Caki2 (cell line): ENCODE measurements at regions not wholly inside any gene's neighbourhood (a gene's known extent, or its start where the extent isn't known, plus 50 kb on each side); places are given as distances from the start of the nearest gene placed in this dataset.

Source experiments
- DNase-seq: peaks from one replicate; pipeline ENCODE4 v3.0.0-alpha.2; 2015; ENCODE audit warnings: low read depth
- in situ Hi-C: cut with HindIII; loops from 2 replicates; pipeline ENCODE4 v1.10.0; 2016; ENCODE audit warnings: low sequenced_read_pairs, low pct_unique_long_range_greater_than_20kb, mixed read lengths

DNA sequence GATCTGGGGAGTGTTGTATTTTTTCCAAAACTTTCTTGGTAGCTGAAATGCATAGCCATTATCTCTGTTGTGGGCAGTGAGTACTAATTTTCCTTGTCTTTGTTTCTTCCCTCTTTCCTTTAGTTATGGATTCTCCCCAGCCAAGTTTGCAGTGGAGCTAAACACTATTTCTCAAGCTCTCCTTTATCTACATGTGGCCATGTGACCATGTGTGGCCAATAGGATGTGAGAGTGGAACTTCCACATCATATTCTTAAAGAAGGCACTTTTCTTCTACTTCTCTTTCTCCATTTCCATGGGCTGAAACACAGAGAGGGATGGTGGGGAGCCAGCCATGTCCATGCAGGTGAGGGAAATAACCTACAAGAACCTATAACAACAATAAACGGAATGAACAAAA is 230.8 kb downstream of the CTH start:
- no peak for DNase-seq
- in situ Hi-C loops, result no loop called here

GRCh38 chr1:70656361-70656760 is 245.3 kb downstream of the CTH start:
- in situ Hi-C loops, result no loop called here
- no peak for DNase-seq

- in situ Hi-C loops, result no loop called here
- DNase-seq, result no peak
Measured at GRCh38 chr1:70659891-70660290, 248.8 kb downstream of the CTH start.

DNA sequence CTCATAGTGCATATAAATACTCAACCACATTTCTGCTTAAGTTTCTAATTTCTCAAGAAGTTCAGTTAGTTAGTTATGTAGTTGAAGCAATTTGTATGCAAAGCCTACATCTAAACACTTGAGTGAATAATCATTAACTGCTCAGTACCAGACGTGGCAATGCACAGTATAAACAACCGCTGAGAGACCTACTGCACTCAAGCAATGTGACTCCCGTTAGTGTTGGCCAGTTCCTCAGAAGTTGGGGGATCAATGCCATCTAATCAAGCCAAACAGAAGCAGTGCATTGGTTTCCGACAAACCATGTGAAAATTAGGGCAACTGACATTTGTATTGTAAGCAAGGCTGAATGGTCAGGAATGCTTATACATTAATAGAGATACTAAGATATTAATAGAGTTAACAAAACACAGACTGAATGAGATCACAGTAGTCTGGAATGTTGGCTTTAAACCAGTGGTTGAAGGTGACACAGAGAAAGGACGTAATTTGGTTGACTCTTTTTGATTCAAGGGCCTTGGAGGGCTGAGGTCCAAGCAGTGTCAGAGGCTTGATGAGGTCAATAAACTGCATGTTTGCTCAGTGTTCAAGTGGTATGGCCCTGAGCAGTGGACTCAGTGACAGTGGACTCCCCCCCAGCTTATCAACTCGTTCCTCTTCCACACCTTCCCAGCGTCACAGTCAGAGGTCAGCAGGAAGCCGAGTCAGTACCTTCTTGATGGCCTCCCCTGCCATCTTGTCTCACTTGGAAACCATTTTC is 255.5 kb downstream of the CTH start:
- DNase-seq, result peak; percentile 76
- in situ Hi-C loops, result no loop called here

GRCh38 chr1:70667494-70668170 is 256.6 kb downstream of the CTH start:
- in situ Hi-C loops, result no loop called here
- peak; percentile 49 for DNase-seq

DNA sequence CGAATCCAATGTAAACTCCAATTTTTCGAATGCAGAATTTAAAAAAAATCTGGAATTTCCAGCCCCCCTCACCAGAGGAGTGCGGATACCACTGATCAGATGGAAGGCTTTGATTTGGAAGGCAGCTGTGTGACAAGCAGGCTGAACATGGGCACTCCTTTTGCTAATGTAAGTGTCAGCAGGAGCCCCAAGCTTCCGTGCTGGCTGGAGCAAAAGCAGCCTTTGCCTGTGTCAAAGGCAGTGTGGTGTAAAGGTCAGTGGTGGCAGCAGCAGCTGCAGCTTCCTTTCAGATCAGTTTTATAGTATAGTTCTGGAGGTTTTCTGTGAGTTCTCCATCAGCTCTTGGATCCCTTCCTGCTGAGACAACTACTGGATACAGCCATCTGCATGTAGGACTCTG is 259.9 kb downstream of the CTH start:
- no peak for DNase-seq
- in situ Hi-C loops, result no loop called here

DNA sequence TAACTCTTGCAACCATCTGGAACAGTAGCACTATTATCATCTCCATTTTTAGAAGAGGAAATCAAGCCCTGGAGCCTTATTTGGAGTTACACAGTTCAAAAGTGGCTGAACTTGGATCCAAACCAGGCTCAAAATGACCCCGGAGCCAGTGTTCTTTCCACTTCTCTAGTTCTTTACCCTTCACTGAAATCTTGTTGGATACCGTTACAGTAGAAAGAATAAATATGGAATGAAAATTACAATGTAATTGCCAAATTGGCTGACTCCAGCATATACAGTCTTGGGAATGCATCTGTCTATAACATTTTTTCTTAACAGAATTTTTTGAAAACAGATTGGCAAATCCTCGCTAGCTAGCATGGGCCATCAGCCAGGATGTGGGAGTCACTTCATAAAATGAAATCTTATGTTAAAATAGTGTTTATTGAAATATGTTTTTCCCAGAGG is 261.4 kb downstream of the CTH start:
- in situ Hi-C loops, result no loop called here
- DNase-seq, result no peak

- no peak for DNase-seq
- in situ Hi-C loops, result no loop called here
Measured at GRCh38 chr1:70674941-70675685, 264.0 kb downstream of the CTH start.

DNA sequence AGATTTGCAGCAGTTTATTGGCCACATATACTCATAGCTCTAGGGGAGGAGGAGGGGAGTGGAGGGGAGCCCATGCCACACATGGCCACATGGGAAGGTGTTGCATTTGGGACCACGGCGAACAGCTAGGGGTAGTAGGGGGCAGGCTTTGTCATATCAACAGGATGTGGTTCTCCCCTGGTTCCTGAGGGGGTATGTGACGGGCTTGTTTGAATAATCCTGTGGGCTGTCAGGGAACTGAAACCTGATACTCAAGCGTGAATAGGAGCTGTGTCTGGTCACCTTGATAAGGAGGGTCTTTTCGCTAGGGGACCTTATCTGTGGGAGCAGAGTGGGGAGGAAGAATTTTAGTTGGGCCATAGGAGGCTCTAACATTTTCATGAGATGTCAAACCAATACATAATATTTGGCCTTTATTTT is 264.7 kb downstream of the CTH start:
- DNase-seq, result no peak
- in situ Hi-C loops, result no loop called here

DNA sequence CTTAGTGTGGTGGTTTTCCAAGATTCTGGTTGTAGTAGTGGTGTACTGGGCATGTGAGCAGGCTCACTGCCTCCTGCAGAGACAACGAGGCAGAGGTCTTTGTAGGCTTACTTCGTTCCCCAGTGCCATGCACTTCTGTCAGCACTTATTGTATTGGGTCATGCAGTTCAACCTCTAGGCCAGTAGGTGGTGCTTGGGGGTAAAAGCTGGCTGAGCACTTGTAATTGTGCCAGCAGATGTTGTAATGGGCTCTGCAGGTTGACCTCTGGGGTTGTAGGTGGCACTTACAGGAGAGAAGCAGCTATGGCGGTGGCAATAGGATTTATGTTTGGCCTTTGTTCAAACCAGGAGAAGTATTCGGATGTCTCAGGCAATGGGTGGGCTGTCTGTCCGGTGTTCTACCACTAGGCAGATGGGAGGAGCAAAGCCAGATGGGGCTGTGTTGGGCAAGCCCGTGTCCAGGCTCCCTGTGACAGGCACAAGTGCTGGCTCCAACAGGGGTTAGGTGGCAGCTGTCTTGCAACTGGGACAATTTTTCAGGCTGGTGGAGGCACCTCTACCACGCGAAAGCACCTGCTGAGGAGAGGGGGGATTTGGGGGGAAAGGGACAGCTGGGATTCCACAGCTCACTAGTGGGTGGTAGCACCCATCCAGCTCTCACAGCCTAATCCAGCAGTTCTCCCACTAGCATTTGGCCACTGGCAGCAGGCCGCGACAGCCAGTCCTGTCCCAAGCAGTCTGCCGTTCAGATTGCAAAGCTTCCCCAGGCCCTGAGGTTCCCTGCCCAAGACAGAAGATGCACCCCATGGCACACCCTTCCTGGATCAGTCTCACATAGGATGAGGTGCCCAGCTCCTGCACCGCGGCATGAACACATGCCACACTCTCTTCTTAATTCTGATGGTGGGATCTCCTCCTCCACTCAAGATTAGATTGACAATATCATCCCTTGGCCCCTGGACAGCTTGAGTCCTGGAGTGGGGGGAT is 274.5 kb downstream of the CTH start:
- peak; percentile 28 for DNase-seq
- in situ Hi-C loops, result no loop called here

GRCh38 chr1:70688580-70688979 is 277.5 kb downstream of the CTH start:
- DNase-seq, result no peak
- in situ Hi-C loops, result no loop called here

DNA sequence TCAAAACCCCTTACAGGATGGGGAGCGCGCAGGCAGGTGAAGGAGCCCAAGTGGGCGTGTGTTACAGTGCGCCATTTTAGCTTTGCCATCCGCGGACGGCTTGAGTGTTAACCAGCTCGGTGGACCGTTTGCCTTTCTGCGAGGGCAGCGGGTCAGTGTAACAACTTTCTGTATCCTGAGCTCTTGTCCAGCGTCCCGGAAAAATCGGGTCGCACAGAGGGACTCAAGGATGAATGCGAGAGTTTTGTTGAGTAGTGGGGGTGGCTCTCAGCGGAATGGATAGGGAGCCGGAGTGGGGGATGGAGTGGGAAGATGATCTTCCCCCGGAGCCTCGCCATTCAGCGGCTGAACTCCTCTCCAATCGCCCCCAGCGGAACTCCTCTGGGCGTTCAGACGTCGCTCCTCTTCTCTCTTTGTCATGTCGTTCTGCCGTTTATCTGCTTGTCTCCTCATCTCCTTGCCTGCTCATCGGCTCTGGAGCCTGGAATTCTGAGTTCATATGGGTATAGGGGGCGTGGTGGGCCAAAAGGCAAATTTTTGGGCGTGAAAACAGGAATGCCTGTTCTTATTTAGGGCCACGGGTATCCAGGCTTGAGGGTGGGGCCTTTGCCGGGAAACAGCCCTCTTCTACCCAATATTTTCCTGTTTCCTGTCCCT is 295.4 kb downstream of the CTH start:
- in situ Hi-C loops, result no loop called here
- DNase-seq, result no peak

DNA sequence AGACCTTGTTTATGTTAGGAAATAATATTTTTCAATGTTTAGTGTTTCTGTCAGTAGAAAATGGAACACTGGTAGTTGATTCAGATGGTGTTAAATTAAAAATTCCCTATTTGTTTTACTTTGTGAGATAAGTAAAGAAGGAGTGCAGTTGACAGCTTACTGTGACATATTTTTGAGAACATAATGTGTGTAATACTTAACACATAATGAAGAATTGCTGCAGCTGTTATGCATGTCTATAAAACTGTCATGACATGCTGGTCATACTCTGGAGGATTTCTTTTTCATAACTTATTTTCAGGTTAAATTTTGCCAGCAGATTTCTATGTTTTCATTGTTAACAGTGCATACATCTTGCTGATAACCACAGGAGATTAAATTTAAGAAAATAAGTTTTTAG is 296.1 kb downstream of the CTH start:
- in situ Hi-C loops, result no loop called here

DNA sequence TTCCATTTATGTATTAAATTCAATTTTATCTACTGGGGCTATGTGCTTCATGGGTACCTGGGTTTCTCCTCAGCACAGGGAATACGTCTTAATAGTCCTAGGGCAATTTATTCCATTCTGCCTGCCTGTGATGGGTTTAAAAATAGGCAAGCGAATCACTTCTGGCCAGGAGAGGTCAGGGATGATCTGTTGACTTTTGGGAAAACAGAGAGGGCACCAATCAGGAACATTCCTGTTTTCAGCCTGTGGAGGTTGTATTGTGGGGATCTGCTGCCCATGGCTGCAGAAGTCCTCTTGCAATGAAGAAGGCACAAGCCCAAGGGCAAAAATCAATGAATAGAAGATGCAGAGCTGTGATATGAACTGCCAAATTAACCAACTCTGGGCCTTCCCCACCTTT is 303.1 kb downstream of the CTH start:
- DNase-seq, result no peak
- in situ Hi-C loops, result no loop called here

More for the DNA sequence above, 296.1 kb downstream of the CTH start:
- DNase-seq, result no peak

DNA sequence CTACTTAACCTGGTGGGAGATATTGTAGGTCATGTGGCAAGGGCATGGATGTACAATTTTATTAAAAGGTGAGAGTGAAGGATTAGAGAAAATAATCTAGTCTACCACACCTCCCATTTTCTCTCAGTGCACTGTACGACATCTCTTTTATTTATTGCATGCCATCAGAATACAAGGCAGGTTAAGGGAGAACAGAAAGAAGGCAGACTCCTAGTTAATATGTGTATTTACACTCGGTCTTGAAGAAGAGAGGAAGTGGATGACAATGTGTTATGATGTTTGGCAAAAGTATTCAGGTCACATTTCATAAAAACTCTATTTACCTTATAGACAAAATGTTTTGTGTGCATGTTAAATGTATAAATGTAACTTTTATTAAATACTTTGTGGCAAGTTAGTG is 306.1 kb downstream of the CTH start:
- in situ Hi-C loops, result no loop called here
- no peak for DNase-seq

- in situ Hi-C loops, result no loop called here
- no peak for DNase-seq
Measured at GRCh38 chr1:70717656-70718055, 306.6 kb downstream of the CTH start.

GRCh38 chr1:70718086-70718630 is 307.1 kb downstream of the CTH start:
- no peak for DNase-seq
- in situ Hi-C loops, result no loop called here
